Heart left ventricle (tissue), 13 donors: ENCODE measurements at regions not wholly inside any gene's neighbourhood (a gene's known extent, or its start where the extent isn't known, plus 50 kb on each side); places are given as distances from the start of the nearest gene placed in this dataset.

ENCODE experiments used
- POLR2A ChIP-seq, 2 donors: fragments of 450-650 bp; IDR thresholded peaks; one replicate each; pipeline ENCODE4 v1.6.1; 2017; ENCODE audit warnings: antibody characterized with exemption in 2 of 2, mild to moderate bottlenecking in 2 of 2, moderate library complexity in 2 of 2
- TF ChIP-seq, protein P1 (sequence below), 12 donors: fragments of 200-600 bp; sonication (generic) in 4 of 12; IDR thresholded peaks; one replicate each; pipeline versions ENCODE4 v1.5.0 to v1.8.0; 2018 to 2022; ENCODE audit warnings: antibody characterized with exemption in 12 of 12, mild to moderate bottlenecking in 5 of 12
- donor health status: ischemic (EF 13 %, LVEDD 7.1; RV severe dilation, severe dysfunction).
- donor health status: DM: no; HTN: yes; CAD: no.
- donor health status: DM: no; HTN: no; CAD: no.
- donor health status: ischemic (EF 25% LVEDD 6.9; RV normal size, moderate dysfunction).
- donor health status: ischemic (EF 25% LVEDD 5.7; RV mildly dilated, moderate dysfunction).
- donor health status: ischemic (EF 35%, LVEDD 5.7; RV mildly dilated, moderate dysfunction).
- donor health status: nonischemic (EF 11% LVEDD 7.7; RV severe dilation, severe dysfunction).
- donor health status: DM: yes; HTN: yes; CAD: no.
- donor health status: PGD.
- donor health status: ischemic (EF 29% LVEDD 5.4; RV normal size, mild dysfunction).
- donor health status: nonischemic (EF 23%, LVEDD 6.1; RV moderate dilation, normal function).

DNA sequence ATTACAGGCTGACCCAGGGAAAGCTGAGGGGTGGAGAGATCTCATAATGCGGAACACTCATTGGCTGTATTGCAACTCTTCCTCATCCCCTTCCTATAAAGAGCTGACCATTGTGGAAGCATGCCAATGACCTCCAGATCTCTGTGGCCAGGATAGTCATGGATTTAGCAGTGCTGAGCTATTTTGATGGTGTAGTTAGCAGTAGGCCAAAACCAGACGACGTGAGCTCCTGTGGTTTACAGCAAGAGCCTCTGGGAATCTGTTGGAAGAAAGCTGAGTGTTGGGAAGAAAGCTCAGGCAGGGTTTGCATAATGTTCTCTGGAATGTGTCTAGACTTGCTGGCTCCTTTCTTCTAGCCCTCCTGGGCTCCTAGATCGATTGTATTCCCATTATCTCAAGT lies 187.5 kb upstream of the GPC6 start:
- no peak for TF ChIP-seq POLR2A (IDR thresholded peaks at IDR 0.05)
- TF ChIP-seq, protein P1, sequence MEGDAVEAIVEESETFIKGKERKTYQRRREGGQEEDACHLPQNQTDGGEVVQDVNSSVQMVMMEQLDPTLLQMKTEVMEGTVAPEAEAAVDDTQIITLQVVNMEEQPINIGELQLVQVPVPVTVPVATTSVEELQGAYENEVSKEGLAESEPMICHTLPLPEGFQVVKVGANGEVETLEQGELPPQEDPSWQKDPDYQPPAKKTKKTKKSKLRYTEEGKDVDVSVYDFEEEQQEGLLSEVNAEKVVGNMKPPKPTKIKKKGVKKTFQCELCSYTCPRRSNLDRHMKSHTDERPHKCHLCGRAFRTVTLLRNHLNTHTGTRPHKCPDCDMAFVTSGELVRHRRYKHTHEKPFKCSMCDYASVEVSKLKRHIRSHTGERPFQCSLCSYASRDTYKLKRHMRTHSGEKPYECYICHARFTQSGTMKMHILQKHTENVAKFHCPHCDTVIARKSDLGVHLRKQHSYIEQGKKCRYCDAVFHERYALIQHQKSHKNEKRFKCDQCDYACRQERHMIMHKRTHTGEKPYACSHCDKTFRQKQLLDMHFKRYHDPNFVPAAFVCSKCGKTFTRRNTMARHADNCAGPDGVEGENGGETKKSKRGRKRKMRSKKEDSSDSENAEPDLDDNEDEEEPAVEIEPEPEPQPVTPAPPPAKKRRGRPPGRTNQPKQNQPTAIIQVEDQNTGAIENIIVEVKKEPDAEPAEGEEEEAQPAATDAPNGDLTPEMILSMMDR (IDR thresholded peaks at IDR 0.05), result no peak
